ENCODE measurements at regions not wholly inside any gene's neighbourhood (a gene's known extent, or its start where the extent isn't known, plus 50 kb on each side); places are given as distances from the start of the nearest gene placed in this dataset.

- H3K79me1 ChIP-seq (ENCODE audit: insufficient read depth, low read depth, low read length, poor library complexity, severe bottlenecking) = no peaks in the 10 kb centered on the region
- no peak overlapping the region for H3K14ac ChIP-seq (ENCODE audit: insufficient read depth, low read length)
- H3K4me2 ChIP-seq (ENCODE audit: insufficient read depth, insufficient read length, low read length) = no peak overlapping the region
- no peak overlapping the region for H2BK15ac ChIP-seq (ENCODE audit: low read depth, low read length)
- no peak overlapping the region for H2AFZ ChIP-seq (ENCODE audit: low read length)
- no peaks in the 10 kb centered on the region for H3K9me3 Mint-ChIP-seq
- no peak for TF ChIP-seq CTCF (conservative IDR thresholded peaks at IDR 0.05)
- no CpG with 5 or more reads among the region's 11 CpGs for WGBS (ENCODE audit: extremely low coverage, insufficient read length, low lambda C conversion rate)
- H3K4me1 ChIP-seq (ENCODE audit: insufficient read depth, low read length) = no peaks in the 10 kb centered on the region; the same call in 1 of the 2 replicates
- no peak for DNase-seq
- no peaks in the 10 kb centered on the region for H3K79me2 ChIP-seq (ENCODE audit: insufficient read depth, low read length)
- H3K4me3 Mint-ChIP-seq = no peak overlapping the region
- H4K8ac ChIP-seq (replicated peaks; ENCODE audit: insufficient read length, low read depth, low read length) = no peak overlapping the region
- no peak overlapping the region for H2BK12ac ChIP-seq (ENCODE audit: insufficient read length, low read depth, low read length)
- no peak overlapping the region for H3K23ac ChIP-seq (ENCODE audit: insufficient read length, low read depth, low read length)
- H3K4ac ChIP-seq (ENCODE audit: low read depth, low read length) = no peak overlapping the region
- H2AK5ac ChIP-seq (ENCODE audit: insufficient read length, low read length) = no peak overlapping the region
- H4K91ac ChIP-seq (ENCODE audit: insufficient read length, low read depth, low read length) = no peak overlapping the region
- H3K4me1 Mint-ChIP-seq = peaks cover 2 to 3% of the 10 kb centered on the region in 2 experiments; a peak in 3 of 4 replicates
- H3K27ac ChIP-seq (ENCODE audit: insufficient read length, low read depth, low read length) = no peak overlapping the region
- H3K23me2 ChIP-seq (ENCODE audit: insufficient read length, low read depth, low read length, poor library complexity, severe bottlenecking) = no peaks in the 10 kb centered on the region
- no peak overlapping the region for H3K27ac Mint-ChIP-seq
- no peaks in the 10 kb centered on the region for H3K36me3 Mint-ChIP-seq (ENCODE audit: insufficient read depth in 1 of 3, low read depth in 3 of 3)
- H2BK20ac ChIP-seq (ENCODE audit: low read depth, low read length, poor library complexity, severe bottlenecking) = no peak overlapping the region
- no peak overlapping the region for H2BK5ac ChIP-seq (ENCODE audit: insufficient read length, low read length)
- no peak overlapping the region for H3K9ac ChIP-seq (ENCODE audit: extremely low read depth, insufficient read length, low read length)
- no peaks in the 10 kb centered on the region for H3K27me3 Mint-ChIP-seq (ENCODE audit: low read depth)
- H3K9me3 ChIP-seq (ENCODE audit: control insufficient read depth, low read depth, low read length) = no peaks in the 10 kb centered on the region
- no peaks in the 10 kb centered on the region for H3K27me3 ChIP-seq (ENCODE audit: insufficient read depth, low read length)
- no peaks in the 10 kb centered on the region for H4K20me1 ChIP-seq (ENCODE audit: control insufficient read depth, insufficient read depth, insufficient read length)
- H4K5ac ChIP-seq (ENCODE audit: insufficient read length, low read depth, low read length) = no peak overlapping the region
- H3T11ph ChIP-seq (ENCODE audit: low read length) = no peak overlapping the region
- no peak overlapping the region for H3K18ac ChIP-seq (ENCODE audit: insufficient read length, low read depth, low read length)
- H3K56ac ChIP-seq (ENCODE audit: insufficient read length, low read depth, low read length) = no peak overlapping the region
- H2BK120ac ChIP-seq (ENCODE audit: low read depth, low read length, poor library complexity, severe bottlenecking) = no peak overlapping the region
Measured at GRCh38 chr12:98062464-98063245, 452.7 kb upstream of the TMPO start.

Measured in H9 (cell line).